IMR-90 (cell line): ENCODE measurements at regions not wholly inside any gene's neighbourhood (a gene's known extent, or its start where the extent isn't known, plus 50 kb on each side); places are given as distances from the start of the nearest gene placed in this dataset.

Source experiments
- BHLHE40 ChIP-seq: fragments of 150-350 bp; IDR thresholded peaks from 2 replicates; pipeline ENCODE4 v1.6.1; 2016; ENCODE audit warnings: mild to moderate bottlenecking, low read depth, low read length
- CTCF ChIP-seq: conservative IDR thresholded peaks from 2 replicates; pipeline ENCODE4 v1.5.1; 2012; ENCODE audit warnings: mild to moderate bottlenecking, low read depth, low read length, improper control_type of control experiment
- FOS ChIP-seq: fragments of 150-350 bp; IDR thresholded peaks from 2 replicates; pipeline ENCODE4 v1.6.1; 2016; ENCODE audit warnings: low read depth, low read length
- POLR2A ChIP-seq: IDR thresholded peaks from 2 replicates; pipeline ENCODE4 v1.6.1; 2012; ENCODE audit warnings: mild to moderate bottlenecking, low read depth, low read length
- TF ChIP-seq, protein P1 (sequence below): fragments of 150-350 bp; IDR thresholded peaks from 2 replicates; pipeline ENCODE4 v1.6.1; 2016; ENCODE audit warnings: low read depth, mild to moderate bottlenecking, low read length, moderate library complexity, borderline replicate concordance

DNA sequence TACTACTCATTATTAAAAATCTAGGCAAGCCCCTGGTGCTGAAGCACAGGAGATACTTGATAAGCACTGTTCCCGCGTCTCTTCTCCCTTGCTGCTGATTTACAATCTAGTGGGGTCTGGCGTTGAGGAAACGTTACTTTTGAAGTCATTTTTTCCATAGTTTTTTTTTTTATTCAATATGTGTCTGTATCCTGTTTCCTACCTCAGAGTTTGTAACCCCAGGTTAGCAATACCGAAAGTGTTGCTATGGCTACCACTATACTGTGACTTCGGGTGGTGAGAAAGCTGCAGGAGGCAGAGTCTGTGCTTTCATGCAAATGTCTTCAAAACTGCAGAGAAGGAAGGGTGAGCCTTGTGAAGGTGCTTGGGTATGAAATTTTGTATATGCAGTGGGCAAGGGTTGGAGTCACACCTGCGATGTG, 458.8 kb upstream of the GHITM start:
- no peak for TF ChIP-seq POLR2A
- TF ChIP-seq CTCF = no peak
- TF ChIP-seq FOS = no peak
- TF ChIP-seq, protein P1, sequence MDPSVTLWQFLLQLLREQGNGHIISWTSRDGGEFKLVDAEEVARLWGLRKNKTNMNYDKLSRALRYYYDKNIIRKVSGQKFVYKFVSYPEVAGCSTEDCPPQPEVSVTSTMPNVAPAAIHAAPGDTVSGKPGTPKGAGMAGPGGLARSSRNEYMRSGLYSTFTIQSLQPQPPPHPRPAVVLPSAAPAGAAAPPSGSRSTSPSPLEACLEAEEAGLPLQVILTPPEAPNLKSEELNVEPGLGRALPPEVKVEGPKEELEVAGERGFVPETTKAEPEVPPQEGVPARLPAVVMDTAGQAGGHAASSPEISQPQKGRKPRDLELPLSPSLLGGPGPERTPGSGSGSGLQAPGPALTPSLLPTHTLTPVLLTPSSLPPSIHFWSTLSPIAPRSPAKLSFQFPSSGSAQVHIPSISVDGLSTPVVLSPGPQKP = no peak
- TF ChIP-seq BHLHE40 = no peak
